ENCODE measurements at regions not wholly inside any gene's neighbourhood (a gene's known extent, or its start where the extent isn't known, plus 50 kb on each side); places are given as distances from the start of the nearest gene placed in this dataset.

GRCh38 chr3:187957582-187957981 is 196.4 kb upstream of the LPP start:
- no peak for DNase-seq

- no peak for DNase-seq
Observed at GRCh38 chr3:187958432-187959003, 195.4 kb upstream of the LPP start.

GRCh38 chr3:187960820-187961219 is 193.1 kb upstream of the LPP start:
- no peak for DNase-seq

GRCh38 chr3:187961366-187961765 is 192.6 kb upstream of the LPP start:
- no peak for DNase-seq

- no peak for DNase-seq
Observed at GRCh38 chr3:187963003-187963676, 190.8 kb upstream of the LPP start.

- no peak for DNase-seq
Observed at GRCh38 chr3:187963677-187964385, 190.1 kb upstream of the LPP start.

GRCh38 chr3:187964760-187965159 is 189.2 kb upstream of the LPP start:
- no peak for DNase-seq

- no peak for DNase-seq
Observed at GRCh38 chr3:187966096-187966495, 187.9 kb upstream of the LPP start.

- no peak for DNase-seq
Observed at GRCh38 chr3:187966636-187967406, 187.1 kb upstream of the LPP start.

GRCh38 chr3:187967993-187968392 is 186.0 kb upstream of the LPP start:
- DNase-seq, result no peak

- DNase-seq, result no peak
Observed at GRCh38 chr3:187968883-187969580, 184.9 kb upstream of the LPP start.

GRCh38 chr3:187969581-187969950 is 184.4 kb upstream of the LPP start:
- no peak for DNase-seq

- DNase-seq, result no peak
Observed at GRCh38 chr3:187970106-187970505, 183.9 kb upstream of the LPP start.

- no peak for DNase-seq
Observed at GRCh38 chr3:187971629-187972028, 182.3 kb upstream of the LPP start.

GRCh38 chr3:187972454-187972853 is 181.5 kb upstream of the LPP start:
- DNase-seq, result no peak

- no peak for DNase-seq
Observed at GRCh38 chr3:187973977-187974870, 179.7 kb upstream of the LPP start.

GRCh38 chr3:187974871-187975271 is 179.1 kb upstream of the LPP start:
- no peak for DNase-seq

GRCh38 chr3:187975561-187976364 is 178.2 kb upstream of the LPP start:
- no peak for DNase-seq

- no peak for DNase-seq
Observed at GRCh38 chr3:187976365-187976900, 177.5 kb upstream of the LPP start.

- DNase-seq, result no peak
Observed at GRCh38 chr3:187977659-187978058, 176.3 kb upstream of the LPP start.

All from NCI-H526 (cell line).